ENCODE measurements at regions not wholly inside any gene's neighbourhood (a gene's known extent, or its start where the extent isn't known, plus 50 kb on each side); places are given as distances from the start of the nearest gene placed in this dataset.
"Not testable (repeated sequence)": the region's sequence is repeated elsewhere in the genome, so short reads cannot be mapped to it uniquely, and the experiment has no call there.

- H3K27me3 Mint-ChIP-seq: no peaks in the 10 kb centered on the region
- no peaks in the 10 kb centered on the region for H3K4me1 Mint-ChIP-seq
- H3K36me3 Mint-ChIP-seq (ENCODE audit: low read depth): no peaks in the 10 kb centered on the region
- ChIA-PET CTCF (no interaction called here), POLR2A (no interaction called here)
- no peak overlapping the region for H3K4me3 Mint-ChIP-seq
- DNase-seq (no peak), ATAC-seq (ENCODE audit: low read depth) (no peak)
- H3K9me3 Mint-ChIP-seq: peaks cover 5% of the 10 kb centered on the region
- intact Hi-C loops (cut with micrococcal nuclease): no loop called here
- no peak for TF ChIP-seq CTCF (IDR thresholded peaks at IDR 0.05)
- H3K27ac Mint-ChIP-seq: no peak overlapping the region
Observed at GRCh38 chr3:105982207-105982606, 113.4 kb upstream of the CBLB start.

GRCh38 chr3:105984837-105985236, 116.0 kb upstream of the CBLB start:
- no peak for DNase-seq
- no peak overlapping the region for H3K27ac Mint-ChIP-seq
- no peaks in the 10 kb centered on the region for H3K27me3 Mint-ChIP-seq
- H3K4me3 Mint-ChIP-seq: no peak overlapping the region
- POLR2A ChIA-PET: no interaction called here
- peaks cover 8% of the 10 kb centered on the region for H3K4me1 Mint-ChIP-seq
- CTCF ChIA-PET: no interaction called here
- no peak for TF ChIP-seq CTCF (IDR thresholded peaks at IDR 0.05)
- H3K9me3 Mint-ChIP-seq: peaks cover 5% of the 10 kb centered on the region
- no peaks in the 10 kb centered on the region for H3K36me3 Mint-ChIP-seq (ENCODE audit: low read depth)
- intact Hi-C loops (cut with micrococcal nuclease): no loop called here
- no peak for ATAC-seq (ENCODE audit: low read depth)

GRCh38 chr3:105986343-105986742, 117.5 kb upstream of the CBLB start:
- ATAC-seq (ENCODE audit: low read depth); intact Hi-C loops (cut with micrococcal nuclease); H3K4me3 Mint-ChIP-seq: not testable (repeated sequence)

GRCh38 chr3:105987809-105988208, 119.0 kb upstream of the CBLB start:
- ATAC-seq (ENCODE audit: low read depth) (no peak), DNase-seq (no peak)
- Mint-ChIP-seq H3K36me3 (ENCODE audit: low read depth) (no peaks in the 10 kb centered on the region), H3K9me3 (peaks cover 28% of the 10 kb centered on the region), H3K27me3 (no peaks in the 10 kb centered on the region), H3K4me1 (peaks cover 8% of the 10 kb centered on the region), H3K4me3 (peak overlapping the region; percentile 21), H3K27ac (no peak overlapping the region)
- intact Hi-C loops (cut with micrococcal nuclease): no loop called here
- no peak for TF ChIP-seq CTCF (IDR thresholded peaks at IDR 0.05)
- CTCF ChIA-PET: no interaction called here
- POLR2A ChIA-PET: no interaction called here

More at GRCh38 chr3:105986343-105986742, 117.5 kb upstream of the CBLB start:
- H3K27me3 Mint-ChIP-seq; H3K36me3 Mint-ChIP-seq (ENCODE audit: low read depth); CTCF ChIA-PET; DNase-seq; H3K27ac Mint-ChIP-seq; POLR2A ChIA-PET; H3K4me1 Mint-ChIP-seq: not testable (repeated sequence)
- peaks cover 16% of the 10 kb centered on the region for H3K9me3 Mint-ChIP-seq

GRCh38 chr3:105988540-105989212, 119.9 kb upstream of the CBLB start:
- POLR2A ChIA-PET: no interaction called here
- CTCF ChIA-PET: no interaction called here
- Mint-ChIP-seq H3K9me3 (peaks cover 27% of the 10 kb centered on the region), H3K27me3 (no peaks in the 10 kb centered on the region), H3K4me1 (peaks cover 8% of the 10 kb centered on the region), H3K4me3 (no peak overlapping the region), H3K36me3 (ENCODE audit: low read depth) (no peaks in the 10 kb centered on the region), H3K27ac (no peak overlapping the region)
- ATAC-seq (ENCODE audit: low read depth) (no peak), DNase-seq (no peak)
- no peak for TF ChIP-seq CTCF (IDR thresholded peaks at IDR 0.05)
- intact Hi-C loops (cut with micrococcal nuclease): no loop called here

- POLR2A ChIA-PET: no interaction called here
- Mint-ChIP-seq H3K4me1 (no peaks in the 10 kb centered on the region), H3K9me3 (peaks cover 18% of the 10 kb centered on the region), H3K4me3 (no peak overlapping the region), H3K36me3 (ENCODE audit: low read depth) (peaks cover 4% of the 10 kb centered on the region), H3K27ac (no peak overlapping the region), H3K27me3 (no peaks in the 10 kb centered on the region)
- DNase-seq (no peak), ATAC-seq (ENCODE audit: low read depth) (no peak)
- no peak for TF ChIP-seq CTCF (IDR thresholded peaks at IDR 0.05)
- CTCF ChIA-PET: no interaction called here
- intact Hi-C loops (cut with micrococcal nuclease): no loop called here
Observed at GRCh38 chr3:105996781-105997180, 128.0 kb upstream of the CBLB start.

Data from activated B cell treated with CpG ODN at 0.5 μM for 24 hours (primary cell).